WTC11 (cell line): ENCODE measurements at regions not wholly inside any gene's neighbourhood (a gene's known extent, or its start where the extent isn't known, plus 50 kb on each side); places are given as distances from the start of the nearest gene placed in this dataset.

Experiments
- ATAC-seq: fragments of 200-7000 bp; cut with Tn5 transposase; 2 replicates; pipeline ENCODE4 v1.10.0; 2021; ENCODE audit warnings: mild to moderate bottlenecking, moderate library complexity
- CTCF ChIA-PET: fragments of 300-600 bp; sonication (Branson Sonifier 250); formaldehyde crosslinking; loops from one replicate; lab custom pipeline; 2021; ENCODE audit warnings: antibody characterized with exemption; lab: Charles Lee
- POLR2A ChIA-PET: fragments of 350-600 bp; sonication (Branson Sonifier 250); formaldehyde crosslinking; loops from one replicate; lab custom pipeline; 2021; ENCODE audit warnings: antibody characterized with exemption; lab: Charles Lee
- DNase-seq: peaks from one replicate; pipeline ENCODE4 v3.0.0; 2021; ENCODE audit warnings: low spot score
- H3K27ac Mint-ChIP-seq: 2 replicates; pipeline ENCODE4 v1.8.0; 2021; ENCODE audit warnings: mixed read lengths
- H3K27me3 Mint-ChIP-seq: 2 replicates; pipeline ENCODE4 v1.8.0; 2021; ENCODE audit warnings: low read depth, mild to moderate bottlenecking, moderate library complexity, mixed read lengths
- H3K36me3 Mint-ChIP-seq: 2 replicates; pipeline ENCODE4 v1.8.0; 2021; ENCODE audit warnings: mixed read lengths
- H3K4me1 Mint-ChIP-seq: 2 replicates; pipeline ENCODE4 v1.8.0; 2022; ENCODE audit warnings: mixed read lengths
- H3K4me3 Mint-ChIP-seq: 2 replicates; pipeline ENCODE4 v1.8.0; 2021; ENCODE audit warnings: mild to moderate bottlenecking, moderate library complexity, mixed read lengths
- H3K9me3 Mint-ChIP-seq: 2 replicates; pipeline ENCODE4 v1.8.0; 2021; ENCODE audit warnings: mixed read lengths
- AR ChIP-seq: fragments of 250-450 bp; sonication (Bioruptor Pico); IDR thresholded peaks from 2 replicates; pipeline ENCODE4 v1.9.0; 2021; ENCODE audit warnings: mild to moderate bottlenecking
- ATF2 ChIP-seq: sonication (generic); formaldehyde crosslinking; IDR thresholded peaks from 2 replicates; pipeline ENCODE4 v1.8.1; 2022; ENCODE audit warnings: low read depth, missing genetic modification reagents, borderline replicate concordance
- ATF6 ChIP-seq: sonication (generic); formaldehyde crosslinking; IDR thresholded peaks from 2 replicates; pipeline ENCODE4 v1.8.1; 2023; ENCODE audit warnings: mild to moderate bottlenecking, missing genetic modification reagents
- E2F5 ChIP-seq: sonication (generic); formaldehyde crosslinking; IDR thresholded peaks from 2 replicates; pipeline ENCODE4 v1.8.1; 2022; ENCODE audit warnings: mild to moderate bottlenecking, moderate library complexity, missing genetic modification reagents
- EMX1 ChIP-seq: fragments of 250-450 bp; sonication (Bioruptor Pico); IDR thresholded peaks from 2 replicates; pipeline ENCODE4 v1.8.0; 2021; ENCODE audit warnings: mild to moderate bottlenecking
- GRHL2 ChIP-seq: fragments of 250-450 bp; sonication (Bioruptor Pico); IDR thresholded peaks from 2 replicates; pipeline ENCODE4 v1.8.0; 2022; ENCODE audit warnings: mild to moderate bottlenecking, moderate library complexity; ENCODE audit not compliant: insufficient replicate concordance, severe bottlenecking
- JAZF1 ChIP-seq: fragments of 250-450 bp; sonication (Bioruptor Pico); IDR thresholded peaks from 2 replicates; pipeline ENCODE4 v1.9.0; 2021; ENCODE audit warnings: moderate library complexity, mild to moderate bottlenecking, inconsistent platforms
- MYBL2 ChIP-seq: sonication (generic); formaldehyde crosslinking; IDR thresholded peaks from 2 replicates; pipeline ENCODE4 v1.8.1; 2023; ENCODE audit warnings: mild to moderate bottlenecking, moderate library complexity, missing genetic modification reagents
- NFATC4 ChIP-seq: fragments of 250-450 bp; sonication (Bioruptor Pico); IDR thresholded peaks from 2 replicates; pipeline ENCODE4 v1.9.0; 2021; ENCODE audit warnings: mild to moderate bottlenecking
- NFYB ChIP-seq: sonication (generic); formaldehyde crosslinking; conservative IDR thresholded peaks from 2 replicates; pipeline ENCODE4 v1.8.0; 2022; ENCODE audit warnings: low read depth, missing genetic modification reagents
- NR3C1 ChIP-seq: sonication (generic); formaldehyde crosslinking; conservative IDR thresholded peaks from 2 replicates; pipeline ENCODE4 v1.8.1; 2023; ENCODE audit warnings: low read depth, mild to moderate bottlenecking, missing genetic modification reagents
- STAT6 ChIP-seq: sonication (generic); formaldehyde crosslinking; conservative IDR thresholded peaks from 2 replicates; pipeline ENCODE4 v1.8.1; 2023; ENCODE audit warnings: mild to moderate bottlenecking, low read depth, missing genetic modification reagents, moderate library complexity
- ZBTB43 ChIP-seq: sonication (generic); formaldehyde crosslinking; IDR thresholded peaks from 2 replicates; pipeline ENCODE4 v1.8.1; 2023; ENCODE audit warnings: mild to moderate bottlenecking, missing genetic modification reagents
- ZNF219 ChIP-seq: sonication (generic); formaldehyde crosslinking; IDR thresholded peaks from 2 replicates; pipeline ENCODE4 v1.8.0; 2023; ENCODE audit warnings: missing genetic modification reagents, mild to moderate bottlenecking, borderline replicate concordance
- ZNF423 ChIP-seq: fragments of 250-450 bp; sonication (Bioruptor Pico); IDR thresholded peaks from 2 replicates; pipeline ENCODE4 v2.1.2; 2022; ENCODE audit warnings: mild to moderate bottlenecking, moderate library complexity
- ZNF425 ChIP-seq: fragments of 250-450 bp; sonication (Bioruptor Pico); conservative IDR thresholded peaks from 2 replicates; pipeline ENCODE4 v1.9.0; 2021; ENCODE audit warnings: mild to moderate bottlenecking

- TF ChIP-seq E2F5 (CRISPR knock-in tag) = no peak
Observed at GRCh38 chr2:238565031-238565430, 138.3 kb downstream of the ASB1 start (continued).

GRCh38 chr2:238566001-238566645 is 139.4 kb downstream of the ASB1 start:
- TF ChIP-seq GRHL2 (no peak), ZNF425 (CRISPR knock-in tag) (no peak), E2F5 (CRISPR knock-in tag) (no peak), ATF6 (CRISPR knock-in tag) (no peak), ZNF423 (CRISPR knock-in tag) (no peak), NR3C1 (no peak), JAZF1 (CRISPR knock-in tag) (no peak), NFYB (CRISPR knock-in tag) (no peak), ATF2 (CRISPR knock-in tag) (no peak), EMX1 (CRISPR knock-in tag) (no peak), ZNF219 (no peak), STAT6 (no peak), ZBTB43 (CRISPR knock-in tag) (no peak), NFATC4 (CRISPR knock-in tag) (no peak), AR (CRISPR knock-in tag) (no peak), MYBL2 (CRISPR knock-in tag) (no peak)
- CTCF ChIA-PET = interaction anchor here (1.0 kb wide), 1 partner anchor 72 kb away, joined by 6 read pairs; no protein-coding TSS in a partner anchor
- ATAC-seq (no peak), DNase-seq (no peak)
- POLR2A ChIA-PET = interaction anchor here (0.8 kb wide), 1 partner anchor 14 kb away, joined by 3 read pairs; no protein-coding TSS in a partner anchor
- no peak overlapping the region for H3K27ac Mint-ChIP-seq
- no peaks in the 10 kb centered on the region for H3K27me3 Mint-ChIP-seq
- H3K4me1 Mint-ChIP-seq = no peaks in the 10 kb centered on the region
- H3K4me3 Mint-ChIP-seq = no peak overlapping the region
- H3K36me3 Mint-ChIP-seq = no peaks in the 10 kb centered on the region
- H3K9me3 Mint-ChIP-seq = no peaks in the 10 kb centered on the region
